Osteoblast (primary cell): ENCODE measurements at regions not wholly inside any gene's neighbourhood (a gene's known extent, or its start where the extent isn't known, plus 50 kb on each side); places are given as distances from the start of the nearest gene placed in this dataset.

Experiments
- DNase-seq: peaks from one replicate; pipeline ENCODE4 v3.0.0; 2011; ENCODE audit warnings: low spot score, mixed read lengths; ENCODE audit not compliant: insufficient read length; ENCODE audit errors: missing footprints
- H2AFZ ChIP-seq: 2 replicates; pipeline ENCODE4 v1.6.0; 2011; ENCODE audit warnings: mild to moderate bottlenecking, low read length
- H3K27ac ChIP-seq: 2 replicates; pipeline ENCODE4 v1.5.1; 2011; ENCODE audit warnings: mild to moderate bottlenecking, low read depth, low read length, moderate library complexity
- H3K27me3 ChIP-seq: 2 replicates; pipeline ENCODE4 v1.6.0; 2012; ENCODE audit warnings: mild to moderate bottlenecking, control low read depth, inconsistent platforms, low read length, moderate library complexity; ENCODE audit not compliant: insufficient read depth
- H3K36me3 ChIP-seq: 2 replicates; pipeline ENCODE4 v1.5.1; 2011; ENCODE audit warnings: mild to moderate bottlenecking, low read length, control low read depth, moderate library complexity; ENCODE audit not compliant: insufficient read depth
- H3K4me1 ChIP-seq: 2 replicates; pipeline ENCODE4 v1.5.1; 2011; ENCODE audit warnings: mild to moderate bottlenecking, low read length, control low read depth, moderate library complexity; ENCODE audit not compliant: insufficient read depth
- H3K4me2 ChIP-seq: 2 replicates; pipeline ENCODE4 v1.6.0; 2011; ENCODE audit warnings: mild to moderate bottlenecking, low read length; ENCODE audit not compliant: insufficient read depth
- H3K4me3 ChIP-seq: fragments of 200-600 bp; sonication (generic); 3 replicates; pipeline ENCODE4 v1.5.1; 2012; ENCODE audit warnings: mild to moderate bottlenecking, low read length, inconsistent platforms; ENCODE audit not compliant: insufficient read depth
- H3K79me2 ChIP-seq: 2 replicates; pipeline ENCODE4 v1.6.0; 2012; ENCODE audit warnings: mild to moderate bottlenecking, low read length, control low read depth, inconsistent platforms; ENCODE audit not compliant: insufficient read depth
- H3K9me3 ChIP-seq: 2 replicates; pipeline ENCODE4 v1.5.1; 2011; ENCODE audit warnings: low read depth, low read length, control low read depth
- H4K20me1 ChIP-seq: 2 replicates; pipeline ENCODE4 v1.6.0; 2012; ENCODE audit warnings: mild to moderate bottlenecking, low read length, control low read depth; ENCODE audit not compliant: insufficient read depth
- CTCF ChIP-seq: IDR thresholded peaks from 2 replicates; pipeline ENCODE4 v1.5.1; 2011; ENCODE audit warnings: mild to moderate bottlenecking, low read depth, low read length, moderate library complexity; ENCODE audit errors: extremely low read depth

- Histone ChIP-seq H3K27me3 (peaks cover 4% of the 10 kb centered on the region), H3K9me3 (no peaks in the 10 kb centered on the region), H3K27ac (no peak overlapping the region), H4K20me1 (no peaks in the 10 kb centered on the region), H3K4me3 (no peak overlapping the region), H2AFZ (no peak overlapping the region), H3K36me3 (no peaks in the 10 kb centered on the region), H3K79me2 (no peaks in the 10 kb centered on the region), H3K4me1 (no peaks in the 10 kb centered on the region), H3K4me2 (no peak overlapping the region)
- no peak for DNase-seq
- no peak for TF ChIP-seq CTCF
Observed at GRCh38 chrX:104430742-104431119, 135.3 kb upstream of the IL1RAPL2 start.

- H3K4me1 ChIP-seq, result no peaks in the 10 kb centered on the region
- no peak for TF ChIP-seq CTCF
Observed at GRCh38 chrX:104430072-104430741, 135.8 kb upstream of the IL1RAPL2 start.

GRCh38 chrX:104428231-104428630, 137.8 kb upstream of the IL1RAPL2 start:
- no peak for DNase-seq

More at GRCh38 chrX:104430072-104430741, 135.8 kb upstream of the IL1RAPL2 start:
- Histone ChIP-seq H3K79me2 (no peaks in the 10 kb centered on the region), H3K36me3 (no peaks in the 10 kb centered on the region), H3K27ac (no peak overlapping the region), H4K20me1 (no peaks in the 10 kb centered on the region), H3K4me2 (no peak overlapping the region), H3K4me3 (no peak overlapping the region), H2AFZ (no peak overlapping the region), H3K27me3 (peaks cover 10% of the 10 kb centered on the region), H3K9me3 (no peaks in the 10 kb centered on the region)
- DNase-seq, result no peak

GRCh38 chrX:104427693-104428092, 138.3 kb upstream of the IL1RAPL2 start:
- no peak overlapping the region for H3K4me3 ChIP-seq
- H3K4me2 ChIP-seq, result no peak overlapping the region
- H3K79me2 ChIP-seq, result no peaks in the 10 kb centered on the region
- no peaks in the 10 kb centered on the region for H4K20me1 ChIP-seq
- H3K9me3 ChIP-seq, result no peaks in the 10 kb centered on the region
- peaks cover 10% of the 10 kb centered on the region for H3K27me3 ChIP-seq
- no peaks in the 10 kb centered on the region for H3K36me3 ChIP-seq
- DNase-seq, result no peak
- H3K4me1 ChIP-seq, result no peaks in the 10 kb centered on the region
- no peak overlapping the region for H3K27ac ChIP-seq
- no peak overlapping the region for H2AFZ ChIP-seq
- TF ChIP-seq CTCF, result no peak

More at GRCh38 chrX:104428231-104428630, 137.8 kb upstream of the IL1RAPL2 start:
- peaks cover 10% of the 10 kb centered on the region for H3K27me3 ChIP-seq
- H4K20me1 ChIP-seq, result no peaks in the 10 kb centered on the region
- H3K79me2 ChIP-seq, result no peaks in the 10 kb centered on the region
- no peaks in the 10 kb centered on the region for H3K4me1 ChIP-seq
- H3K27ac ChIP-seq, result no peak overlapping the region
- no peak for TF ChIP-seq CTCF
- H3K4me2 ChIP-seq, result no peak overlapping the region
- H3K9me3 ChIP-seq, result no peaks in the 10 kb centered on the region
- no peak overlapping the region for H2AFZ ChIP-seq
- no peak overlapping the region for H3K4me3 ChIP-seq
- H3K36me3 ChIP-seq, result no peaks in the 10 kb centered on the region
